ENCODE measurements at regions not wholly inside any gene's neighbourhood (a gene's known extent, or its start where the extent isn't known, plus 50 kb on each side); places are given as distances from the start of the nearest gene placed in this dataset.
A peak's percentile ranks its signal among the peaks of the same experiment; 100 is the strongest.

DNA sequence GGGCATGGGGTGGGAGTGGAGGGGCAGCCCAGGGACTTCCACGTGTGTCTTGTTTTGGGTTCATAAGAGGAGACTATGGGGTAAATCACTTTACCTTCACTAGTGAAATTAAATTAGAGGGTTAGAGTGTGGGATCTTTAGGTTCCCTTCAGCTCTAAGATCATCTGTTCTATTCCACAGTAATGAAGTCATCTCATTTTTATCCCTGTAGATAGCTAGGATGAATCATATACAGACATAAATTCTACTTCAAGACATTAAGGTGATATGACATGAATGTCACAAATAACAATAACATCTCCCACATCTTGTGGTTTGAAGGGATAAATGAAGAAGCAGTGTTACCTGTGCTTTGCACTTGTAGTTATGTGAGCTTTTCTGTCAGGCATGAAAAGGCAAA lies 83.8 kb downstream of the ELOVL4 start:
- TF ChIP-seq CTCF (conservative IDR thresholded peaks at IDR 0.05) = no peak
- no peak overlapping the region for H3K23ac ChIP-seq (ENCODE audit: insufficient read length, low read depth, low read length)
- H3K9ac ChIP-seq (ENCODE audit: extremely low read depth, insufficient read length, low read length) = no peak overlapping the region
- no peak overlapping the region for H3T11ph ChIP-seq (ENCODE audit: low read length)
- H2BK5ac ChIP-seq (ENCODE audit: insufficient read length, low read length) = no peak overlapping the region
- no peak overlapping the region for H3K14ac ChIP-seq (ENCODE audit: insufficient read depth, low read length)
- no peaks in the 10 kb centered on the region for H3K9me3 ChIP-seq (ENCODE audit: control insufficient read depth, low read depth, low read length)
- H3K27ac ChIP-seq (ENCODE audit: insufficient read length, low read depth, low read length) = no peak overlapping the region
- no peak overlapping the region for H2BK12ac ChIP-seq (ENCODE audit: insufficient read length, low read depth, low read length)
- no peak overlapping the region for H2BK120ac ChIP-seq (ENCODE audit: low read depth, low read length, poor library complexity, severe bottlenecking)
- no peaks in the 10 kb centered on the region for H3K79me1 ChIP-seq (ENCODE audit: insufficient read depth, low read depth, low read length, poor library complexity, severe bottlenecking)
- H4K20me1 ChIP-seq (ENCODE audit: control insufficient read depth, insufficient read depth, insufficient read length) = no peaks in the 10 kb centered on the region
- no peak overlapping the region for H4K91ac ChIP-seq (ENCODE audit: insufficient read length, low read depth, low read length)
- WGBS (ENCODE audit: extremely low coverage, insufficient read length, low lambda C conversion rate) = no CpG with 5 or more reads among the region's 1 CpG
- no peaks in the 10 kb centered on the region for H3K79me2 ChIP-seq (ENCODE audit: insufficient read depth, low read length)
- no peaks in the 10 kb centered on the region for H3K36me3 Mint-ChIP-seq (ENCODE audit: insufficient read depth in 1 of 3, low read depth in 3 of 3)
- no peak overlapping the region for H2AK5ac ChIP-seq (ENCODE audit: insufficient read length, low read length)
- no peaks in the 10 kb centered on the region for H3K27me3 ChIP-seq (ENCODE audit: insufficient read depth, low read length)
- no peak overlapping the region for H2BK15ac ChIP-seq (ENCODE audit: low read depth, low read length)
- H4K5ac ChIP-seq (ENCODE audit: insufficient read length, low read depth, low read length) = no peak overlapping the region
- no peak overlapping the region for H3K4me2 ChIP-seq (ENCODE audit: insufficient read depth, insufficient read length, low read length)
- H3K4ac ChIP-seq (ENCODE audit: low read depth, low read length) = no peak overlapping the region
- no peak overlapping the region for H2AFZ ChIP-seq (ENCODE audit: low read length)
- H3K27ac Mint-ChIP-seq = peak overlapping the region in 1 of 3 experiments; percentile 24; a peak in 1 of 7 replicates
- peaks cover 13 to 20% of the 10 kb centered on the region in 2 experiments for H3K4me1 Mint-ChIP-seq
- no peak overlapping the region for H3K4me3 Mint-ChIP-seq
- no peak overlapping the region for H4K8ac ChIP-seq (replicated peaks; ENCODE audit: insufficient read length, low read depth, low read length)
- no peaks in the 10 kb centered on the region for H3K27me3 Mint-ChIP-seq (ENCODE audit: low read depth)
- no peaks in the 10 kb centered on the region for H3K23me2 ChIP-seq (ENCODE audit: insufficient read length, low read depth, low read length, poor library complexity, severe bottlenecking)
- no peaks in the 10 kb centered on the region for H3K9me3 Mint-ChIP-seq
- no peak overlapping the region for H2BK20ac ChIP-seq (ENCODE audit: low read depth, low read length, poor library complexity, severe bottlenecking)
- H3K18ac ChIP-seq (ENCODE audit: insufficient read length, low read depth, low read length) = no peak overlapping the region
- no peak overlapping the region for H3K56ac ChIP-seq (ENCODE audit: insufficient read length, low read depth, low read length)
- no peak for DNase-seq
- no peaks in the 10 kb centered on the region for H3K4me1 ChIP-seq (ENCODE audit: insufficient read depth, low read length)

Measured in H9 (cell line).